Hematopoietic multipotent progenitor cell treated with erythropoietin and hydrocortisone succinate and interleukin-3 and kit ligand, for 17 days (in vitro differentiated cells): ENCODE measurements at regions not wholly inside any gene's neighbourhood (a gene's known extent, or its start where the extent isn't known, plus 50 kb on each side); places are given as distances from the start of the nearest gene placed in this dataset.
"Not testable (repeated sequence)": the region's sequence is repeated elsewhere in the genome, so short reads cannot be mapped to it uniquely, and the experiment has no call there.

Experiments
- DNase-seq: peaks from one replicate; pipeline ENCODE4 v3.0.0-alpha.2; 2015; ENCODE audit warnings: low spot score

- no peak for DNase-seq
These were observed 341.7 kb upstream of the CLINT1 start for GRCh38 chr5:158200619-158201018.

GRCh38 chr5:158198636-158199035, 339.7 kb upstream of the CLINT1 start:
- no peak for DNase-seq

GRCh38 chr5:158195416-158196210, 336.7 kb upstream of the CLINT1 start:
- no peak for DNase-seq

GRCh38 chr5:158194561-158194976, 335.6 kb upstream of the CLINT1 start:
- DNase-seq, result no peak

- not testable (repeated sequence) for DNase-seq
These were observed 334.4 kb upstream of the CLINT1 start for GRCh38 chr5:158193395-158193794.

GRCh38 chr5:158180407-158180806, 321.5 kb upstream of the CLINT1 start:
- no peak for DNase-seq

GRCh38 chr5:158179271-158179670, 320.3 kb upstream of the CLINT1 start:
- no peak for DNase-seq

GRCh38 chr5:158178535-158178934, 319.6 kb upstream of the CLINT1 start:
- DNase-seq, result no peak

GRCh38 chr5:158177146-158177545, 318.2 kb upstream of the CLINT1 start:
- no peak for DNase-seq

GRCh38 chr5:158175934-158176481, 317.1 kb upstream of the CLINT1 start:
- no peak for DNase-seq

- no peak for DNase-seq
These were observed 316.2 kb upstream of the CLINT1 start for GRCh38 chr5:158174918-158175851.

- no peak for DNase-seq
These were observed 315.1 kb upstream of the CLINT1 start for GRCh38 chr5:158174026-158174425.

GRCh38 chr5:158172005-158172404, 313.1 kb upstream of the CLINT1 start:
- DNase-seq, result no peak

- no peak for DNase-seq
These were observed 311.6 kb upstream of the CLINT1 start for GRCh38 chr5:158170534-158170933.

GRCh38 chr5:158170060-158170459, 311.1 kb upstream of the CLINT1 start:
- peak; percentile 4 for DNase-seq

- DNase-seq, result no peak
These were observed 307.5 kb upstream of the CLINT1 start for GRCh38 chr5:158166424-158166823.

- DNase-seq, result no peak
These were observed 306.7 kb upstream of the CLINT1 start for GRCh38 chr5:158165647-158166046.

- no peak for DNase-seq
These were observed 305.5 kb upstream of the CLINT1 start for GRCh38 chr5:158164296-158165047.

GRCh38 chr5:158163451-158164295, 304.7 kb upstream of the CLINT1 start:
- DNase-seq, result no peak

- DNase-seq, result no peak
These were observed 303.6 kb upstream of the CLINT1 start for GRCh38 chr5:158162479-158163034.

- no peak for DNase-seq
These were observed 303.1 kb upstream of the CLINT1 start for GRCh38 chr5:158162026-158162425.
